Neural progenitor cell (in vitro differentiated cells): ENCODE measurements at regions not wholly inside any gene's neighbourhood (a gene's known extent, or its start where the extent isn't known, plus 50 kb on each side); places are given as distances from the start of the nearest gene placed in this dataset.

Experiments used
- DNase-seq: peaks from one replicate; pipeline ENCODE4 v3.0.0-alpha.2; 2016; ENCODE audit warnings: low spot score
- H2AFZ ChIP-seq: fragments of 200-600 bp; sonication (generic); replicated peaks from 2 replicates; pipeline ENCODE4 v1.6.1; 2016; ENCODE audit warnings: antibody characterized with exemption
- H3F3A ChIP-seq: fragments of 200-600 bp; sonication (generic); 2 replicates; pipeline ENCODE4 v1.6.1; 2016; ENCODE audit warnings: antibody characterized with exemption, low read depth
- H3K27ac ChIP-seq: fragments of 200-600 bp; sonication (generic); 2 replicates; pipeline ENCODE4 v1.5.1; 2016; ENCODE audit warnings: mild to moderate bottlenecking
- H3K27me3 ChIP-seq: fragments of 200-600 bp; sonication (generic); 2 replicates; pipeline ENCODE4 v1.6.1; 2016; ENCODE audit warnings: mild to moderate bottlenecking, moderate library complexity
- H3K36me3 ChIP-seq: fragments of 200-600 bp; sonication (generic); 2 replicates; pipeline ENCODE4 v1.5.1; 2016
- H3K4me1 ChIP-seq: fragments of 200-600 bp; sonication (generic); 2 replicates; pipeline ENCODE4 v1.6.1; 2016; ENCODE audit warnings: mixed run types
- H3K4me2 ChIP-seq: fragments of 200-600 bp; sonication (generic); 2 replicates; pipeline ENCODE4 v1.6.1; 2016
- H3K4me3 ChIP-seq: fragments of 200-600 bp; sonication (generic); 2 replicates; pipeline ENCODE4 v1.5.1; 2016
- H3K79me2 ChIP-seq: fragments of 200-600 bp; sonication (generic); 2 replicates; pipeline ENCODE4 v1.6.1; 2016; ENCODE audit warnings: low read depth
- H3K9ac ChIP-seq: fragments of 200-600 bp; sonication (generic); 2 replicates; pipeline ENCODE4 v1.6.1; 2016
- H3K9me3 ChIP-seq: fragments of 200-600 bp; sonication (generic); 2 replicates; pipeline ENCODE4 v1.5.1; 2016; ENCODE audit warnings: low read depth
- H4K20me1 ChIP-seq: fragments of 200-600 bp; sonication (generic); 2 replicates; pipeline ENCODE4 v1.6.1; 2016; ENCODE audit warnings: low read depth
- H3K27ac Mint-ChIP-seq: 3 replicates; pipeline ENCODE4 v1.8.0; 2021; ENCODE audit warnings: mixed read lengths
- H3K27me3 Mint-ChIP-seq: 2 replicates; pipeline ENCODE4 v1.8.0; 2022; ENCODE audit warnings: low read depth, mild to moderate bottlenecking, inconsistent platforms, moderate library complexity, mixed read lengths; ENCODE audit not compliant: insufficient read depth
- H3K36me3 Mint-ChIP-seq: 3 replicates; pipeline ENCODE4 v1.8.0; 2021; ENCODE audit warnings: mixed read lengths
- H3K4me1 Mint-ChIP-seq: 3 replicates; pipeline ENCODE4 v1.8.0; 2021; ENCODE audit warnings: mixed read lengths
- H3K4me3 Mint-ChIP-seq: 3 replicates; pipeline ENCODE4 v1.8.0; 2021; ENCODE audit warnings: mild to moderate bottlenecking, moderate library complexity, mixed read lengths
- H3K9me3 Mint-ChIP-seq: 3 replicates; pipeline ENCODE4 v1.8.0; 2020; ENCODE audit warnings: mixed read lengths
- CTCF ChIP-seq: fragments of 200-600 bp; sonication (generic); IDR thresholded peaks from 2 replicates; pipeline ENCODE4 v1.5.1; 2017; ENCODE audit warnings: antibody characterized with exemption, mild to moderate bottlenecking
- EZH2 ChIP-seq: fragments of 200-600 bp; sonication (generic); IDR thresholded peaks from 2 replicates; pipeline ENCODE4 v1.6.1; 2017; ENCODE audit warnings: antibody characterized with exemption, mild to moderate bottlenecking, moderate library complexity
- EZH2phosphoT487 ChIP-seq: fragments of 200-600 bp; sonication (generic); IDR thresholded peaks from 2 replicates; pipeline ENCODE4 v1.6.1; 2017; ENCODE audit warnings: antibody characterized with exemption

DNA sequence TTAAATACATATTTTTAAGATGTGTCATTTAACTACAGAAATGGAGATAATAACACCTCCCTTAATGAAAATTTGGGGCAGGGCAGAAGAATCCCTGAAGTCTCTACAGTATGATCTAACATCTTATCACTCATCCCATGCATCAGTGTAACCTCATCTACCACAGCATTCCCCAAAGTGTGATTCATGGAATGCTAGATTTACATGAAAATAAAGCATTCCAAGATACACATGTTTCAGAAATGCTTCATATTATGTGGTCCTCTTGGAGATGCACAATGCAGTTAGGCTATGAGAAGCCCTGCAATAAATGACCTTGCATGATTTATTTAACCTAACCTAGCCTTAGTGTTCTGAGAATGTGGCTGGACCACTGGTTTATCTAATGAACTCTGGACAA lies 166.9 kb upstream of the SYT6 start:
- no peak for TF ChIP-seq CTCF
- TF ChIP-seq EZH2 = no peak
- TF ChIP-seq EZH2phosphoT487 = no peak
- Histone ChIP-seq H3K9me3 (no peaks in the 10 kb centered on the region), H3K36me3 (no peaks in the 10 kb centered on the region), H3K79me2 (no peaks in the 10 kb centered on the region), H3K4me2 (no peak overlapping the region), H3K27ac (no peak overlapping the region), H3K4me3 (no peak overlapping the region), H3K9ac (no peak overlapping the region), H3K4me1 (peaks cover 5% of the 10 kb centered on the region), H3F3A (no peaks in the 10 kb centered on the region), H3K27me3 (no peaks in the 10 kb centered on the region), H4K20me1 (no peaks in the 10 kb centered on the region), H2AFZ (no peak overlapping the region)
- Mint-ChIP-seq H3K27me3 (no peaks in the 10 kb centered on the region), H3K36me3 (no peaks in the 10 kb centered on the region), H3K27ac (no peak overlapping the region), H3K4me3 (no peak overlapping the region), H3K4me1 (no peaks in the 10 kb centered on the region), H3K9me3 (peaks cover 1% of the 10 kb centered on the region)
- DNase-seq = no peak

GRCh38 chr1:114319418-114319817 lies 165.7 kb upstream of the SYT6 start:
- Histone ChIP-seq H3K79me2 (no peaks in the 10 kb centered on the region), H3K9me3 (no peaks in the 10 kb centered on the region), H2AFZ (no peak overlapping the region), H4K20me1 (no peaks in the 10 kb centered on the region), H3K4me3 (no peak overlapping the region), H3K4me2 (no peak overlapping the region), H3F3A (no peaks in the 10 kb centered on the region), H3K36me3 (no peaks in the 10 kb centered on the region), H3K4me1 (peaks cover 2% of the 10 kb centered on the region), H3K27me3 (no peaks in the 10 kb centered on the region), H3K27ac (no peak overlapping the region), H3K9ac (no peak overlapping the region)
- no peaks in the 10 kb centered on the region for H3K36me3 Mint-ChIP-seq
- DNase-seq = no peak
- H3K27me3 Mint-ChIP-seq = no peaks in the 10 kb centered on the region
- no peak overlapping the region for H3K4me3 Mint-ChIP-seq
- H3K27ac Mint-ChIP-seq = no peak overlapping the region
- no peak for TF ChIP-seq EZH2
- TF ChIP-seq CTCF = no peak
- TF ChIP-seq EZH2phosphoT487 = no peak
- H3K9me3 Mint-ChIP-seq = peaks cover under 1% of the 10 kb centered on the region
- no peaks in the 10 kb centered on the region for H3K4me1 Mint-ChIP-seq

- Histone ChIP-seq H3K79me2 (no peaks in the 10 kb centered on the region), H3K9ac (no peak overlapping the region), H3K36me3 (no peaks in the 10 kb centered on the region), H2AFZ (no peak overlapping the region), H3K4me2 (no peak overlapping the region), H3K27me3 (no peaks in the 10 kb centered on the region), H3K9me3 (no peaks in the 10 kb centered on the region), H3F3A (no peaks in the 10 kb centered on the region), H3K27ac (no peak overlapping the region), H3K4me3 (no peak overlapping the region), H3K4me1 (no peaks in the 10 kb centered on the region), H4K20me1 (no peaks in the 10 kb centered on the region)
- Mint-ChIP-seq H3K4me3 (no peak overlapping the region), H3K27ac (no peak overlapping the region), H3K9me3 (peaks cover 5% of the 10 kb centered on the region), H3K27me3 (no peaks in the 10 kb centered on the region), H3K36me3 (no peaks in the 10 kb centered on the region), H3K4me1 (no peaks in the 10 kb centered on the region)
- no peak for DNase-seq
- no peak for TF ChIP-seq CTCF
- no peak for TF ChIP-seq EZH2
Observed at GRCh38 chr1:114318961-114319360, 165.3 kb upstream of the SYT6 start.

DNA sequence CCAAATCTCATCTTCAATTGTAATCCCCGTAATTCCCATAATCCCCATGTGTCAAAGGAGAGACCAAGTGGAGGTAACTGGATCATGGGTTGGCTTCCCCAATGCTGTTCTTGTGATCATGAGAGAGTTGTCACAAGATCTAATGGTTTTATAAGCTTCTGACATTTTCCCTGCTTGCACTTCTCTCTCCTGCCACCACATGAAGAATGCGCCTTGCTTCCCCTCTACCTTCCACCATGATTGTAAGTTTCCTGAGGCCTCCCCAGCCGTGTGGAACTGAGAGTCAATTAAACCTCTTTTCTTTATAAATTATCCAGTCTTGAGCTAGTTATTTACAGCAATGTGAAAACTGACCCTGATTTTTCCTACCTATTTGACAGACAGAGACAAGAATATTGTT lies 162.5 kb upstream of the SYT6 start:
- no peaks in the 10 kb centered on the region for H3K79me2 ChIP-seq
- DNase-seq = no peak
- no peaks in the 10 kb centered on the region for H3K27me3 ChIP-seq
- H3K27ac ChIP-seq = no peak overlapping the region
- H3K4me3 Mint-ChIP-seq = no peak overlapping the region
- H3K9me3 ChIP-seq = no peaks in the 10 kb centered on the region
- no peaks in the 10 kb centered on the region for H3F3A ChIP-seq
- H3K36me3 Mint-ChIP-seq = no peaks in the 10 kb centered on the region
- no peak overlapping the region for H3K4me2 ChIP-seq
- H3K36me3 ChIP-seq = no peaks in the 10 kb centered on the region
- H3K27me3 Mint-ChIP-seq = no peaks in the 10 kb centered on the region
- H2AFZ ChIP-seq = no peak overlapping the region
- no peaks in the 10 kb centered on the region for H3K4me1 Mint-ChIP-seq
- TF ChIP-seq CTCF (no peak), EZH2 (no peak), EZH2phosphoT487 (no peak)
- H3K4me3 ChIP-seq = no peak overlapping the region
- H3K9me3 Mint-ChIP-seq = peaks cover 5% of the 10 kb centered on the region
- no peaks in the 10 kb centered on the region for H4K20me1 ChIP-seq
- no peaks in the 10 kb centered on the region for H3K4me1 ChIP-seq
- no peak overlapping the region for H3K27ac Mint-ChIP-seq
- H3K9ac ChIP-seq = no peak overlapping the region
